ENCODE measurements at regions not wholly inside any gene's neighbourhood (a gene's known extent, or its start where the extent isn't known, plus 50 kb on each side); places are given as distances from the start of the nearest gene placed in this dataset.

DNA sequence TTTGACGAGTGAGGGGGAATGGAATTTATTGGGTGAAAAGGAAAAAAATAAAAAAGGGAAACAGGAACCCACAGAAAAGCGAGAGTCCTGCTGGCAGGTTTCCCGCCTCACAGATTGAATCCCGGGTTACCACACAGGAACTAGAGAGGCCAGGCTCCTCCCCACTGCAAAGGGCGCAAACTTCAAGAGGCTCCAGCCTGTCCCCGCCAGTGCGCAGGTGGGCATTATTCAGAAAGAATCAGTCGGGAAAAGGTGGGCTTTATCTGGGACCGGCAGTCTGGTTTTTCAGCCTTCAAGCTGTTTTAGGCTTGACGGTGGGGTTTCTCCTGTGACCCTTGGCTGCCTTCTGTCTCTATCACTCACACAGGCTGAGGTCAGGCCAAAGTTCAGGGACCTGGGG is 1496.8 kb downstream of the RPA4 start:
- DNase-seq, result no peak

DNA sequence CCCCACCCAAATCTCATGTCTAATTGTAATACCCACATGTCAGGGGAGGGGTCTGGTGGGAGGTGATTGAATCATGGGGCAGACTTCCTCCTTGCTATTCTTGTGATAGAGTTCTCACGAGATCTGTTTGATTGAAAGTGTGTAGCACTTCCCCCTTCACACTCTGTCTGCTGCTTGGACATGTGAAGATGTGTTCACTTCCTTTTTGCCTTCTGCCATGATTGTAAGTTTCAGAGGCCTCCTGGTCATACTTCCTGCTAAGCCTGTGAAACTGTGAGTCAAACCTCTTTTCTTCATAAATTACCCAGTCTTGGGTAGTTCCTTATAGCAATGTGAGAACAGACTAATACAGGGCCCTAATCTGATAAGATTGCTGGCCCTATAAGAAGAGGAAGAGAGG is 1514.8 kb downstream of the RPA4 start:
- DNase-seq, result no peak

DNA sequence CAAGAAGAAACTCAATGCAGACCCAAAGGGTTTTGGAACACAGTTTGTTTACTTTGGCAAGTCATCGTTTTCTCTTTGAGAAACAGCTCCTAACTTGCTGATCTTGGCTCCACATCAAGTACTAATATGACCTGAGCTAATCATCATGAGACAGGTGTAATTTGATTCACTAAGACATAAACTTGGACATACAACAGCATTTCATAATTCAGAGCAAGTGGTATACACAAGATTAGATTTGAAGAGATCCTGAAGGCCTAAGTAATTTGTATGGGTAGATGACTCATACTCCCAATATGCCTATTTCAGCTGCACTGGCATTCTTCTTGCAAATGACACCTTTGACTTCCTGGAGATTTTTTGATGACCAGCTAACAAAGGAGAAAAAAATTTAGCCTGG is 1521.7 kb downstream of the RPA4 start:
- no peak for DNase-seq

DNA sequence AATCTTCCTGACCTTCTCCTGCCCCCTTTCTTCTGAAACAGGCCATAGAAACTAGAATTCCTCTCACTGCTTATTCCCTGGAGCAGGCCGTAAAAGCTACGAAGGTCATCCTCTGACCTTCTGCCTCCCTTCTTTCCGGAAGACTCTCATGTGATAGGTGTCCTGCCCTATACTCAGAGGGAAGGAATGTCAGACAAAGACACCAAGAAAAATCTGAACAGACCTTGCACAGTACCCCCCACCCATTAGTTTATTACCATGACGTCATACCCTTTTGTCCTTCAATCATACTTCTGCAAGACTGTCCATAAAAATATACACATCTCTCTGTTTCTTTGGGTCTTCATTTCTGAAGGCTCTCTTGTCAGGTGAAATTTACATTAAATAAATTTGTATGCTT is 1523.9 kb downstream of the RPA4 start:
- DNase-seq, result no peak

DNA sequence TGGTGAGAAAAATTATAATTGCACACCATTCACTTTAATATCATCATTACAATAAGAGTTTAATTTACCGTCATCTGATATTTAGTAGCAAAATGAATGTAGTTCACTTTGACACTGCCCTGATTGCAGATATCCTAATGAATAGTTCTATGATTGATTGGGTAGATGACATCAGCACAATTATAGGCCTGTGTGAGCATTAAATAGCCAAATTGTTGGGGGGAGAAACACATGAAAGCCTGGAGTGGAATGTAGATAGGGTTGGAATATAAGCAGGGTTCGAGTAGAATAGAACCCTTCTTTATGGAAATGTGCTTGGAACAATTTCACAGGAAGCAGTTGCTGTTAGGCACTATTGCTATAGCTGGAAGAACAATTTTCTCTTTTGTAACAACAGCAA is 1526.2 kb downstream of the RPA4 start:
- no peak for DNase-seq

DNA sequence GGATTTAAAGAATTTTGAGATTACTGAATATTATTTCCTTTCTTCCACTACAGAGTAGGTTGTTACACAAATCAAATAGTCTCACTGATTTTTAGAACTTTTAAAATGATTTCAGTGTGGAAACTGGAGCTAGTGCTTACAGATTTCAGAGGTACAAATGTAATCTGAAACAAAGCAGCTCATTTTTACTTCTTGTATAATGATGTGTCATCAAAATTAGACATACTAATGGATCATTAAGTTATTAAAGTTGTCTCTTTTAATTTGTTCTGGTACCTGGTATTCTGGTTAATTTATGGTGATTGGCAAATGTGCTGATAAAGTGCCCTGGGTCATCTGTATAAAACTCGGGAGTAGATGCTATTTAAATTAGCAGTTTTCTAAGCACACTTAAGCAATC is 1528.3 kb downstream of the RPA4 start:
- DNase-seq, result no peak

DNA sequence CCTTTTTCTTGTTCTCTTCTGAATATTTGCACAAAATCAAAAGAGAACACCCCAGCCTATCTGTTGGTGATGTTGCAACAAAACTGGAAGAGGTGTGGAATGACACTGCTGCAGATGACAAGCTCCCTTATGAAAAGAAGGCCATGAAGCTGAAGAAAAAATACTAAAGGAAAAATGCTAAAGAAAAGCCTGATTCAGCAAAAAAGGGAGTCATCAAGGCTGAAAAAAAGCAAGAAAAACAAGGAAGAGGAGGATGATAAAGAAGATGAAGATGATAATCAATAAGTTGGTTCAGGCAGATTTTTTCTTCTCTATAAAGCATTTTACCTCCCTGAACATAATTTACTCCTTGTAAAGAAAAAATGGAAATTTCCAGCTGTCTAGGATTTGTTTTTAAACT is 1538.8 kb downstream of the RPA4 start:
- no peak for DNase-seq

DNA sequence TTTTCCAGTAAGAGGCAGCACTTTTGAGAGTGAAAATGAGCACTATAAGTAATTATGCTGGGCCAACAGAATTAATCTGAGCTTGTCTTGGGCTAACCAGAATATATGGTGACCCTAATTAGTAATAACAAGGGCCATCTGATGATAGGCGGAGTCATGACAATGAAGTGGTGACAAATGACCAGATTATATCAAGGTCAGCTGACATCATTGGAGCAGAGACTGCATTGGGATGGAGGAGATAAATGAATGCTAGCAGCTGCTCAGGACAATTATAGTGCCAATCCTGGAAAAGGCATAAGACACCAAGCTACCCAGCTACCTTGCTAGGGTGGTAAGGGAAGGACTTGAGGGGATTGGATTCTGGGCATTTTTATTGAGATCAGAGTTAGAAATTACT is 1548.7 kb downstream of the RPA4 start:
- no peak for DNase-seq

DNA sequence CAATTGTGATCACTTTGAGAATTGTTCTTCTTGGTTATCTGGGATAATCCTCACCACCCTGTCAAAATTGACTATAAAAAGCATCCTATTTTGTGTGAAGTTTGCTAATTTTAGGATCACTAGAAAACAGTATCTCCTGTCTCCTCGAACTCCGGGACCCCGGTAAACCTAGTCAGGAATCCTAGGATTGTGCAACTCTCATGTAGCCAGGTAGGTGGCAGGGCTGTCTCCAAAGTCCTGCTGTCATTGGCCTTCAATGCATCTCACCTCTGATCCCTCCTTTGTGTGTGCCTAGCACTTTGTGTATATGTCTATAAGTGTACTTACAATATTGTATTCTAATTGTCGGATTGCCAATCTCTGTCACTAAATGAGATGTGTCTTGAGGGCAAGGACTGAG is 1564.8 kb downstream of the RPA4 start:
- no peak for DNase-seq

DNA sequence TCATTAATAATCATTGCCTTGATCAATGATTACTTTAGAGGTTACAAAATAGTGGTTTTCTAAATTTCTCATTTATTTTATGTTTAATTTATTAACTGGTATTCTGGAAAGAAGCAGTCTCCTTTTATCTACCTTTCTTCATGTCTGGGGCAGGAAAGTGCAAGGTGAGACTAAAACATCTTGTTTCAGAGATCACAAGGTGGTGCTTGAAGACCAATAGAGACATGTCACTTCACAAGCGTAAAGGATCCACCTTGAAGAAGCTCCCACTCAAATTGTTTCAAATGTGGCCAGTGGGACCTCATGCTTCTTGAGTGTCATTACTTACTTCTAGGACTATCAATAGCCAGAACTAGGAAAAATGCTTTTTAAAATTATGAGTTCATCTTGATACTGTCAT is 1568.7 kb downstream of the RPA4 start:
- no peak for DNase-seq

DNA sequence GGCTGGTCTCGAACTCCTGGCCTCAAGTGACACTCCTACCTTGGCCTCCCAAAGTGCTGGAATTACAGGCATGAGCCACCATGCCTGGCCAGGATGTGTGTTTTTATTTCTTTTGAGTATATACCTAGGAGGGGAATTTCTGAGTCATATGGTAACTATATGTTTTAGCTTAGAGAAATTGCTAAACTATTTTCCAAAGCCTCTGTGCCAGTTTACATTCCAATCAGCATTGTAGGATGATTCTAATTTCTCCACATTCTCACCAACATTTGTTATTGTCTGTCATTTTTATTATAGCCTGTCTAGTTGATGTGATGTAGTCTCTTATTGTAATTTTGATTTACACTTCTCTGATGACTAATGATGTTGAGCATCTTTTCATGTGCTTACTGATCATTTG is 1576.0 kb downstream of the RPA4 start:
- DNase-seq, result no peak

DNA sequence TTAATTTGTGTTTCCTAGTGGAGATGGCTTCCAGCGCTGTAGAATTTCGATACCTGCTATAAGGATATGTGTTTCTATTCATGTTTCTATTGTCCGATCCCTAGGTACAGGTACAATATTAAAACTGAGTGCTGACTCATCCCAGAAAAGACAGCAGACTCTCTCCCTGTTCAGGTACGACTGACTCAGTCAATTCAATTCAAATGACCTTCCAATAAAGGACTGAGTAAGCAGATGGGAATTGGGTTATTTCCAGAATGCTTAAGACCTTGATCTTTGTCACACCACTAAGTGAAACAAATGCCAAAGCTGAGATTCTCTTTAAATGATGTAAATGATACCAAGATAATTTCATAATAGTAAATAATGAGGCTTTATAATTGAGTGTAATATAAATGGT is 1596.9 kb downstream of the RPA4 start:
- DNase-seq, result no peak

DNA sequence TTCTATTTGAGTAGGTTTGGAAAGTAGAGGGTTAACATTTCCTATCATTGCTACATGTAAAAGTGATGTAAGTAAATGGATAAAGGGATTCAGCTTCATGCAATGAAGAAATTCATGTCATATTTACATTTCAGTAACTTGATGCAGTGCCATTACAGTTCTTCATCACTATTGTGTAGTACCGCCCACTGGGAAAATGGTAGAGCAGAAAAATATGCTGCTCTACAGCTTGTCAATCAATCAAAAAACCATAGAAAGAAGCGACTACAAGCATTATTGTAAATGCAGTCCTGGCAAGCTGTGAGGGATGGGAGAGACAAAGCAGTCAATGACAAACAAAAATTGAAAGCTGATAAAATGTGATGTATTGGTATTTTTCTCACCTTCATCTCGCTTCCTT is 1597.9 kb downstream of the RPA4 start:
- DNase-seq, result no peak

DNA sequence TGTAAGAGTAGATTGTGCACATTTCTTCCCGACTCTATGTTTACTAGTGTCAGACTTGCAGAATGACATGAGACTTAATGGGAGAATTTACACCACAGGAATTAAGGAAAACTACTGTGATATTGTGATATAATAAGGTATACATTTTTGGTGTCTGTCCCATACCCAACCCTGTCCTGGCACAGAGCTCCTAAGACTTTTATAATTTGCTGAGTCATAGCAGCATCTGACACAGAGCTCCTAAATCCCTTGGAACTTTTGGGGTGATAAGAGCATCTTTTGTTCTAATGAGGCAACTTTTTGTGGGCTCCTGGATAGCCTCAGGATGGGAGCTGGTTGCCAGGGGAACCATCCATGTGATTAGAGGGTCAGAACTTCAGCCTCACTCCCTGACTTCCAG is 1607.0 kb downstream of the RPA4 start:
- DNase-seq, result no peak

DNA sequence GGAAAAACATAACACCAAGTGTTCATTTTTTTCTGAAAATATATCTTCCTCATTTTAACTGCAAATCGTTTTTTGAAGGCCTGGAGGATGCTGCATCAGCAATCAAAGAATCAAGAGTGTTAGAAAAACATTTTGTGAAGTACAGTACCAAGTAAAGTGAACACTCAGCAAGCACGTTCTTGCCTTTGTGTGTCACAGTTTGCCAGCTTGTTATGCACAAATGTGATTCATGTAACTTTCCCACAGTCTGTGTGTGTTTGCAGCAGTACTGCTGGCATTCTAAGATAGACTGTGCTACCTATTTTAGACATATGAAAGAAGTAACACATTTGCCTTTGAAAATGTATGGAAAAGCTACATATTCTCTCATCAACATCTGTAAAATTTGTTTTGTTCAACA is 1617.7 kb downstream of the RPA4 start:
- DNase-seq, result no peak

DNA sequence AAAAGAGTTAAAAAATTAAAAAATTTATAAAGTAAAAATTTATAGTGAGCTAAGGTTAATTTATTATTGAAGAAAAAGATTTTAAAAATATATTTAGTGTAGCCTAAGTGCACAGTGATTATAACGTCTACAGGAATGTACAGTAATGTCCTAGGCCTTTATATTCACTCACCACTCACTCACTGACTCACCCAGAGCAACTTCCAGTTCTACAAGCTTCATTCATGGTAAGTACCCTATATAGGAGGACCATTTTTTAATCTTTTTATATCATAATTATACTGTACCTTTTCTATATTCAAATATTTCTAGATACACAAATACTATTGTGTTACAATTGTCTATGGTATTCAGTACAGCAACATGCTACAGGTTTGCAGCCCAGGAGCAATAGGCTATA is 1623.2 kb downstream of the RPA4 start:
- DNase-seq, result no peak

DNA sequence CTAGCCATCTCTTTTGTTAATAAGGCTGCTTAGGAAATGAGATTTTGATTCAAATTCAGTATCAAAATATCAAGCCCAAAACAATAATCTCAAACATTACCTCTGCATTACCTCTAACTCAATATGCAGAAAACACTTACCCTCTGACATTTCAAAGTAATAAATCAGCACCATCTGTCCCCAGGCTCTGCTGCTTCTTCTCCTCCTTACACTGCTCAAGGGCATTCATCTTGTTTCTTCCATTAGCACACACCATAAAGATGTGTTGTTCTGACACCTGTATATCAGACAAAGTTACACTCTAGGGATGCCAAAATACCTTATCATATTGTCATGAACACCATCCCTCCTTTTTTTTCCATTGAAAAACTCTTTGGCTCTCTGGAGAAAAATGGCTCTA is 1630.3 kb downstream of the RPA4 start:
- DNase-seq, result no peak

DNA sequence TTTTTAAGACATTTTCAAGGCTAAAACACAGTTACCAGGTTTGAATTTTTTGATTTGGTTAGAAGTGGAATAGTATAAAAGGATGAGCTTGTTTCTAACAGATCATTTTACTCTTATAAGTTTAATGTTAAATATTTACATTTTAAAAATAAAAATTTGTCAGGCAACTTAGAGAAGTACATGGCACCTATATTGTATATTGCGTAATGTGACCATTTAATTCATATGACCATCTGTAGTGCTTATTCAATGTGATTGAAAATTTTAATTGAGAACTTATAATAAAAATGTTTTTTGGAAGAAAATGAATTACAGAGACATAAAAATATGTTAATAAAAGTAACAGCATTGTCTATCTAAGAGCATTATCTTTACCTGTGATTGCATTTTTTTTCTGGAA is 1632.4 kb downstream of the RPA4 start:
- DNase-seq, result no peak

DNA sequence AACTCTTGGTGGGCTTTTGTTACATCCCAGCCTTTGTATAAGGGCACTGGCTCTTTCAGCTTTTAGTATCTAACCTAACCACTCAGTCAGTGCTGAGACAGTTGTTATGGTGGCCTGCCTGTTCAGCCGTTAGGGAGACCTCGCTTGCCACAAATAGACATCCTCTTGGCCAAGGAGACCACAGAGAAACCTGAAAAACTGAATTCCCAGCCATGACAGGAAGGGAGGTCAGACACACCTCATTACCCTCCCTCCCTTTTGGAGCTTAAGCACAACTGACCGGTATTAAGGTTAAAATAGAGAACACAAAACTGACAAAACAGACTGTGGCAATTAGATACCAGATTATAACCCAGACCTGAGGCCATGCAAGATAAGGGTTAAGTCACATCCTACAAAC is 1639.3 kb downstream of the RPA4 start:
- no peak for DNase-seq

DNA sequence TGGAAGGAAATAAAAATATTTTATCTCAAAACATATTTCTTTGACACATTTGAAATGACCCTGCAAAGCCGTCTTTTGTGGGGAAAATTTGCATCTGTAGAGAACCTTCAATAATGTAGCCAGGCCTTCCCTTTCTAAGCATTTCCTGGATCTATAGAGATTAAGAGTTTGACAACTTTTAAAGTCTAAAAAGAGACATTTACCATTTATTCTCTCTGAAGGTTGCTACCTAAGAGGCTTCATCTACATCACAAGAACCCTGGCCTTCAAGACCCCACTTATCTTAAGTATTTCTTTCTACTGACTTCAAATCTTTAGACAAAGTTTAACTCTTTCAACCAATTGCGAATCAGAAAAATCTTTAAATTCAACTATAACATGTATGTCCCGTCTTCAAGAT is 1639.8 kb downstream of the RPA4 start:
- no peak for DNase-seq

DNA sequence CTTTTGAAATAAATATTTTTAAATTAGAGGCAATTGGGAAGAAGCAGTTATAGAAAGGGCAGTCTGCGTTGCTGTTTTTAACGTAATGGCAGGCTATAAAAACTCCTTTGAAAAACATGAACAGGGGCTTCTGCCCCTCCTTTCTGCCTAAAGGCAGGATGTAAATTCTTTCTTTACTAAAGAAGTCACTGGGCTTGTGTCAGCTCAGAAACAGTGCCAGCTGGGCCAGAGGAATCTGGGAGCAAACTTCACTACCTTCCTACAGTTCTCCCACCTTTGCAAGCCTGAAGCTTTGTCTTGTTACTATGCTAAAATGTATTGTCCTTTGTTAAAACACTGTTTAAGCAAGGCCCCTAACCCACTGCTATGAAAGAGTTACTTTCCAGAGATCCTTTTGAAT is 1664.8 kb downstream of the RPA4 start:
- DNase-seq, result no peak

DNA sequence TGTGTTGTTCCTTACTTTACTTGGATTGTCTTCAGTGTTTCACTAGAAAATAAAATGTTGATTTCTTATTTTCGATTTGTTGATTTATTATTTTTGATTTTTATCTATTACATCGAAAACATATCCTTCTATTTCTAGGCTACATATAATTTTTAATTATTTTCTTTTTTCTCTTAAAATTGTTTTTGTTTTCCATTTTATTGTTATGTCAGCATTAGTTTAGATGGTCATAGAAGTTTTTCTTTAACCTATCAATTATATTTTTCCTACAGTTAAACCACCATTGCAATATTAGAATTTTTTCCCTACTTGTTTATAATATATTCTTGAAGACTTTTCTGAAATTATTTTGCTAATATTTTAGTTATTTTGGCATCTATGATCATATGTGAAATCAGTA is 1685.1 kb downstream of the RPA4 start:
- DNase-seq, result no peak

DNA sequence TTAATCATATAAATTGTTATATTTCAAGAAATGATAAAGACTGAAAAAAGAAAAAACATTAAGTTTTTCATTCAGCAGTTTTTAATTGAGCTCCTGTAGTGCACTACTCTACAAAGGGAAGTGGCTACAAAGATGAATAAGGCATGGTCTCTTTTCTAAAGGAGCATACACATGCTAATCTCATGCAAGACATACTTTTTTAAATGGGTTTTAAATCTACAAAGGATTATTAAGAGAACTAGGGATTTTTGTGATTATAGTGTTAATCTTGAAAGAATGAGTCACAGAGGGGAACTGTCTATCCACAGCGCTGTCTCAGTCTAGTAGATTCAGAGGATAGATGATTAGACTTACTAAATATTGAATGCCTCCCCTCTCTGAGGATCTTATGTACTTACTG is 1722.2 kb downstream of the RPA4 start:
- DNase-seq, result no peak

DNA sequence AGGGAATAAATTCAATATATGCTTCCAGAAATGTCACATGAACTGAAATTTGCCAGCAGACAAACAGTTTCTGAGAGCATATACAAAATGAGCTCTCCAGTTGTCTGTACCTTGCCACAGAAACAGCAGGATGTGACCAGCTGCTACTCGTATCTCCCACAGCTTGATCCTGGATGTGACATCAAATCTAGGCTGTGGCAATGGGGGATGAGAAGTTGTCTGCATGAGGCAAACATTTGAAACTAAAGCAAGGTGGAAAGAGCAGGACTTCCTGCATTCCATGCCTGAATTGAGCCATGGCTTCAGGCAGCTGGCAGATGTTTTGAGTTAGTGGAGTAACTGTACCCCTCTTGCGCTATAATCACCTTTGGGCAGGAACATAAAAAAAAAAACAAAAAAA is 1724.0 kb downstream of the RPA4 start:
- DNase-seq, result no peak

DNA sequence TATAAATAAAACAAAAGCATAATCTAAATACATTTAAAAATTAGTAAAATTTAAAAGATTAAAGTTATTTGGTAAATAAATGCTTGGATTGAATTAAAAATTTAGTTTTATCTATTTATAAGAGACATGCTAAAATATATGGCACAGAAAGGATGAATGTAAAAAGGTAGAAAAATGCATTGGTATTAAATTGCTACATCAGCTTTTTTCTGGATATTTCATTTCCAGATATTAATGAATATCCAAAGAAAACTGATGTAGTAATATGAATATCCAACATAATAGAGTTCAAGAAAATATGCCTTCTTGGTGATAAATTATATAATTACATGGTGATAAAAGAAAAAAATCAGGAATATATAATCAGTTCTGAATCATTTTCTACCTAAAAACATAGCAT is 1743.9 kb downstream of the RPA4 start:
- no peak for DNase-seq

DNA sequence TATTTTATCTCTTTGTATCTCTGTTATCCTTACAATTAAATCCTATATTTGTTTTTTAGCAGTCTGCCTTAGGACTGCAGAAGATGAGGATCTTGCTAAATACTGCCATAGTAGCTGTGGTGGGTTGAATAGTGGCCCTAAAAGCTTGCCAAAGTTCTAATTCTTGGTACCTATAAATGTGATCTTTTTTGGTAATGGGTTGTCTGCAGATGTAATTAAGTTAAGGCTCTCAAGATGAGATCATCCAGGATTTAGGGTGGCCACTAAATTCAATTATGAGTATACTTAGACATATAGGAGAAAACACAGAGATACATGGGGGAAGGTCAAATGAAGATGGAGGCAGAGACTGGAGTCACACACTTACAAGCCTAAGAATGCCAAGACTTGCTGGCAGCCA is 1753.7 kb downstream of the RPA4 start:
- no peak for DNase-seq

DNA sequence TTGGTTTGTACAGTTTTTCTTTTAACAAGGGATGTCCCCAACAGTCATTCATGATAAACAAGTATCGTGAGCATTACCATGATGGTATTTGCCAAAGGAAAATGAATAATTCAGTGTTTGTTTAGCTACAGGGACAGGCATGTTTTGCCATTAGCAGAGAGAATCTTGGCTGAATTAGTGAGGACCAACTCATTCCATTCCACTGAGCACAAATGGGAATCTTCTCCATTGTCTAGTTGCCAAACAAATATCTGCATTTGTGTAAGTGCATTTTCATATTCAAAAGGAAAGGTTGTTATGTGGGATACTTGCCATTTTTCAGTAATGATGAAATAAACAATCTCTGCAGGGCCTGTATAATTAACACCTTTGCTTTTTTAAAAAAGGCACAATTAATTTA is 1762.6 kb downstream of the RPA4 start:
- no peak for DNase-seq

Data from right forelimb (tissue), 1 donor.